ENCODE measurements at regions not wholly inside any gene's neighbourhood (a gene's known extent, or its start where the extent isn't known, plus 50 kb on each side); places are given as distances from the start of the nearest gene placed in this dataset.

DNA sequence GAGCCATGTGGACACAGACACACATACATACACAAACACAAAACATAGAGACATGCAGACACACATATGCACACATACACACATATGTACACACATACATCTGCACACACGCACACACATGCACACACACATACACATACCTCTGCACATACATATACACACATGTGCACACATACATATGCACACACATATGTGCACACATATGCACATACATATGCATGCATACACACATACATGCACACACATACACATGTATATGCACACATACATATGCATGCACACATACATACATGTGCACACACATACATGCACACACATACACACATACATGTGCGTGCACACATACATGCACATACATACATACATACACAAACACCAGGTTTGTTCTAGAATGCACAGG, 236.3 kb upstream of the FOXK1 start (continued):
- no peak for TF ChIP-seq CREB5 (CRISPR knock-in tag; IDR thresholded peaks at IDR 0.05; ENCODE audit: low read depth)
- TF ChIP-seq ZNF70 (CRISPR knock-in tag; IDR thresholded peaks at IDR 0.05): no peak
- TF ChIP-seq OSR1 (CRISPR knock-in tag; IDR thresholded peaks at IDR 0.05): no peak
- no peak for TF ChIP-seq ARNTL (CRISPR knock-in tag; IDR thresholded peaks at IDR 0.05; ENCODE audit: borderline replicate concordance, low read depth)

- no peak for ATAC-seq
- TF ChIP-seq TCF4 (CRISPR knock-in tag; IDR thresholded peaks at IDR 0.05; ENCODE audit: borderline replicate concordance) (no peak), ZC3H10 (CRISPR knock-in tag; IDR thresholded peaks at IDR 0.05) (no peak), RARB (CRISPR knock-in tag; IDR thresholded peaks at IDR 0.05) (no peak), ARNTL (CRISPR knock-in tag; IDR thresholded peaks at IDR 0.05; ENCODE audit: borderline replicate concordance, low read depth) (no peak)
Observed at GRCh38 chr7:4449263-4449662, 232.8 kb upstream of the FOXK1 start.

DNA sequence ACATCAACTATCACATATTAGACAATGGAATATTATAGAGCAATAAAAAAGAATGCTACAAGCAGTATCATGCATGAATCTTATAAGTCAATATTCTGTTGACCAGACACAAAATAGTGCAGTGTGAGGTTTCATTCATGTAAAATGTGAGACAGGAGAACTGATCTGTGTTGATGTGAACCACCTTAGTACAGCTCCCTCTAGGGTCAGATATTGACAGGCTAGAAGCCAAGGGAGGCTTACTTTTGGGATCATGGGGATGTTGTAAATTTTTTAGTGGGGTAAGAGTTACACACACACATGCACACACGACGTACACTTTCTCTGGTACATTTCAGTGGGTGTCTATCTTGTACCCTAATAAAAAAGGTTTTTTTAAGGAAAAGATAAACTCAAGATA, 231.6 kb upstream of the FOXK1 start:
- TF ChIP-seq ESRRG (CRISPR knock-in tag; IDR thresholded peaks at IDR 0.05): no peak
- no peak for TF ChIP-seq TOX (CRISPR knock-in tag; IDR thresholded peaks at IDR 0.05; ENCODE audit: borderline replicate concordance)
- no peak for TF ChIP-seq PPARA (CRISPR knock-in tag; IDR thresholded peaks at IDR 0.05; ENCODE audit: borderline replicate concordance)
- no peak for TF ChIP-seq ISL1 (CRISPR knock-in tag; IDR thresholded peaks at IDR 0.05)
- no peak for TF ChIP-seq ARNTL (CRISPR knock-in tag; IDR thresholded peaks at IDR 0.05; ENCODE audit: borderline replicate concordance, low read depth)
- TF ChIP-seq, protein P1, sequence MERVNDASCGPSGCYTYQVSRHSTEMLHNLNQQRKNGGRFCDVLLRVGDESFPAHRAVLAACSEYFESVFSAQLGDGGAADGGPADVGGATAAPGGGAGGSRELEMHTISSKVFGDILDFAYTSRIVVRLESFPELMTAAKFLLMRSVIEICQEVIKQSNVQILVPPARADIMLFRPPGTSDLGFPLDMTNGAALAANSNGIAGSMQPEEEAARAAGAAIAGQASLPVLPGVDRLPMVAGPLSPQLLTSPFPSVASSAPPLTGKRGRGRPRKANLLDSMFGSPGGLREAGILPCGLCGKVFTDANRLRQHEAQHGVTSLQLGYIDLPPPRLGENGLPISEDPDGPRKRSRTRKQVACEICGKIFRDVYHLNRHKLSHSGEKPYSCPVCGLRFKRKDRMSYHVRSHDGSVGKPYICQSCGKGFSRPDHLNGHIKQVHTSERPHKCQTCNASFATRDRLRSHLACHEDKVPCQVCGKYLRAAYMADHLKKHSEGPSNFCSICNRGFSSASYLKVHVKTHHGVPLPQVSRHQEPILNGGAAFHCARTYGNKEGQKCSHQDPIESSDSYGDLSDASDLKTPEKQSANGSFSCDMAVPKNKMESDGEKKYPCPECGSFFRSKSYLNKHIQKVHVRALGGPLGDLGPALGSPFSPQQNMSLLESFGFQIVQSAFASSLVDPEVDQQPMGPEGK (CRISPR knock-in tag; IDR thresholded peaks at IDR 0.05; ENCODE audit: borderline replicate concordance): no peak
- ATAC-seq: no peak

- no peak for ATAC-seq
- TF ChIP-seq ZFP30 (CRISPR knock-in tag; IDR thresholded peaks at IDR 0.05): no peak
- TF ChIP-seq, protein P1 (CRISPR knock-in tag; IDR thresholded peaks at IDR 0.05; ENCODE audit: borderline replicate concordance): no peak
Observed at GRCh38 chr7:4460597-4460996, 221.5 kb upstream of the FOXK1 start.

DNA sequence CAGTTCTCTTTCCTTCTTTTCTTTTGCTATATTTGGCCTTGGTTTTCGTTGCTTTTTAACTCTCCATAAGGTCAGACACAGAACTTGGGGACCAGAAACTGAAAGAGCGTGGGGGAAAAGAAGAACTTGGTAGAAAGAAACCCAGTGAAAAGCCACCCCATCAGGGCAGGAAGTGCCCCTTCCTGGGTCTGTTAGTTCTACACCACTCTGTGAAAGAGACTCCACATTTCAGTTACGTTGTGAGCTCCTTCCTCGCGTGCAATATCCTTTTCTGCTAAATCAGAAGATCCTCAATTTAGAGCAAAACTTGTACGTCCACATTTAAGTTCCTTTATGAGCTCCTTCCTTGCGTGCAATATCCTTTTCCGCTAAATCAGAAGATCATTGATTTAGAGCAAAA, 220.6 kb upstream of the FOXK1 start:
- no peak for TF ChIP-seq TCF4 (CRISPR knock-in tag; IDR thresholded peaks at IDR 0.05; ENCODE audit: borderline replicate concordance)
- no peak for TF ChIP-seq ZNF8 (CRISPR knock-in tag; IDR thresholded peaks at IDR 0.05)
- TF ChIP-seq CREB5 (CRISPR knock-in tag; IDR thresholded peaks at IDR 0.05; ENCODE audit: low read depth): no peak
- no peak for TF ChIP-seq RARB (CRISPR knock-in tag; IDR thresholded peaks at IDR 0.05)
- no peak for TF ChIP-seq ZNF70 (CRISPR knock-in tag; IDR thresholded peaks at IDR 0.05)
- TF ChIP-seq GLIS3 (CRISPR knock-in tag; IDR thresholded peaks at IDR 0.05): no peak
- TF ChIP-seq ZC3H10 (CRISPR knock-in tag; IDR thresholded peaks at IDR 0.05): no peak
- TF ChIP-seq ZNF565 (CRISPR knock-in tag; conservative IDR thresholded peaks at IDR 0.05; ENCODE audit: low read depth): no peak
- TF ChIP-seq, protein P1 (CRISPR knock-in tag; IDR thresholded peaks at IDR 0.05; ENCODE audit: borderline replicate concordance): no peak
- no peak for TF ChIP-seq OSR1 (CRISPR knock-in tag; IDR thresholded peaks at IDR 0.05)
- no peak for TF ChIP-seq ZFP30 (CRISPR knock-in tag; IDR thresholded peaks at IDR 0.05)
- TF ChIP-seq ZFP3 (CRISPR knock-in tag; IDR thresholded peaks at IDR 0.05): no peak
- no peak for TF ChIP-seq PPARA (CRISPR knock-in tag; IDR thresholded peaks at IDR 0.05; ENCODE audit: borderline replicate concordance)
- TF ChIP-seq ESRRG (CRISPR knock-in tag; IDR thresholded peaks at IDR 0.05): no peak

More for the DNA sequence above, 220.6 kb upstream of the FOXK1 start:
- ATAC-seq: no peak
